ENCODE measurements at regions not wholly inside any gene's neighbourhood (a gene's known extent, or its start where the extent isn't known, plus 50 kb on each side); places are given as distances from the start of the nearest gene placed in this dataset.
"Not testable (repeated sequence)": the region's sequence is repeated elsewhere in the genome, so short reads cannot be mapped to it uniquely, and the experiment has no call there.

- no peak for DNase-seq (ENCODE audit: low spot score)
Observed at GRCh38 chr3:161672478-161672877, 175.9 kb downstream of the OTOL1 start.

GRCh38 chr3:161673866-161674265, 177.3 kb downstream of the OTOL1 start:
- no peak for DNase-seq (ENCODE audit: low spot score)
- no peak for TF ChIP-seq CTCF (IDR thresholded peaks at IDR 0.05; ENCODE audit: extremely low read depth, missing control alignments)

More at GRCh38 chr3:161672478-161672877, 175.9 kb downstream of the OTOL1 start:
- TF ChIP-seq CTCF (IDR thresholded peaks at IDR 0.05; ENCODE audit: extremely low read depth, missing control alignments): no peak

- no peak for DNase-seq (ENCODE audit: low spot score)
- TF ChIP-seq CTCF (IDR thresholded peaks at IDR 0.05; ENCODE audit: extremely low read depth, missing control alignments): no peak
Observed at GRCh38 chr3:161674402-161674801, 177.8 kb downstream of the OTOL1 start.

- DNase-seq (ENCODE audit: low spot score): not testable (repeated sequence)
Observed at GRCh38 chr3:161681831-161682230, 185.2 kb downstream of the OTOL1 start.

- DNase-seq (ENCODE audit: low spot score): no peak
- no peak for TF ChIP-seq CTCF (IDR thresholded peaks at IDR 0.05; ENCODE audit: extremely low read depth, missing control alignments)
Observed at GRCh38 chr3:161682715-161683114, 186.1 kb downstream of the OTOL1 start.

GRCh38 chr3:161689584-161690298, 193.1 kb downstream of the OTOL1 start:
- no peak for DNase-seq (ENCODE audit: low spot score)
- no peak for TF ChIP-seq CTCF (IDR thresholded peaks at IDR 0.05; ENCODE audit: extremely low read depth, missing control alignments)

- no peak for DNase-seq (ENCODE audit: low spot score)
- no peak for TF ChIP-seq CTCF (IDR thresholded peaks at IDR 0.05; ENCODE audit: extremely low read depth, missing control alignments)
Observed at GRCh38 chr3:161690299-161690620, 193.7 kb downstream of the OTOL1 start.

GRCh38 chr3:161691677-161692076, 195.1 kb downstream of the OTOL1 start:
- no peak for TF ChIP-seq CTCF (IDR thresholded peaks at IDR 0.05; ENCODE audit: extremely low read depth, missing control alignments)

More at GRCh38 chr3:161691677-161692076, 195.1 kb downstream of the OTOL1 start:
- no peak for DNase-seq (ENCODE audit: low spot score)
